ENCODE measurements at regions not wholly inside any gene's neighbourhood (a gene's known extent, or its start where the extent isn't known, plus 50 kb on each side); places are given as distances from the start of the nearest gene placed in this dataset.

GRCh38 chr14:62143245-62143644 is 381.0 kb downstream of the SNAPC1 start:
- no peaks in the 10 kb centered on the region for H3K27me3 ChIP-seq
- TF ChIP-seq CTCF (IDR thresholded peaks at IDR 0.05), result no peak
- TF ChIP-seq EZH2phosphoT487 (IDR thresholded peaks at IDR 0.05), result no peak
- TF ChIP-seq EZH2 (IDR thresholded peaks at IDR 0.05), result no peak
- H3K36me3 ChIP-seq, result no peaks in the 10 kb centered on the region
- no peak overlapping the region for H3K9ac ChIP-seq
- no peaks in the 10 kb centered on the region for H3K9me3 ChIP-seq (ENCODE audit: low read depth)
- no peaks in the 10 kb centered on the region for H3K79me2 ChIP-seq (ENCODE audit: low read depth)
- no peak for DNase-seq (ENCODE audit: low spot score)
- Mint-ChIP-seq H3K27me3 (ENCODE audit: insufficient read depth, low read depth) (peaks cover 5% of the 10 kb centered on the region), H3K4me3 (no peak overlapping the region), H3K9me3 (peaks cover 16% of the 10 kb centered on the region), H3K27ac (no peak overlapping the region), H3K36me3 (no peaks in the 10 kb centered on the region), H3K4me1 (peaks cover 4% of the 10 kb centered on the region)
- H3K4me1 ChIP-seq, result no peaks in the 10 kb centered on the region
- H3K27ac ChIP-seq, result no peak overlapping the region
- no peak overlapping the region for H2AFZ ChIP-seq (replicated peaks)
- no peaks in the 10 kb centered on the region for H3F3A ChIP-seq (ENCODE audit: low read depth)
- no peak overlapping the region for H3K4me2 ChIP-seq
- H4K20me1 ChIP-seq (ENCODE audit: low read depth), result no peaks in the 10 kb centered on the region
- H3K4me3 ChIP-seq, result no peak overlapping the region

DNA sequence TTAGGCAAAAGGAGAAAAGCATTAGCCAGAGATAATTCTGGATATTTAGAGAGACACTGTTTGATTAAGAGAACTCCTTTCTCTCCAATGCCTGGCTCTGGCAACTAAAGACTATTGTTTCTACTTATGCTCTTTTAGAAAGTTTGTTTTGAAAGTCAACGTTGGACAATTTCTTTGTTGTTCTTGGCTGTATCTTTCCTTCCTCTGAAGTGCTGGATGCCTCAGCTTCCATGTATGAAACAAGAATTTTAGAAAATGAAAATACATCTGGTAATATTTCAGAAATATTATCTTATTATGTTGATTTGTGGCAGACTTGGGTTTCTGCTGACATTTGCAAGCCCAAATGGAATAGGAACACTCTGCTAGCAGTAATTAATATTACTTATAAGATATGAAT is 382.6 kb downstream of the SNAPC1 start:
- H3K27me3 Mint-ChIP-seq (ENCODE audit: insufficient read depth, low read depth), result peaks cover 5% of the 10 kb centered on the region
- H2AFZ ChIP-seq (replicated peaks), result no peak overlapping the region
- no peaks in the 10 kb centered on the region for H3K4me1 Mint-ChIP-seq
- H3K27ac Mint-ChIP-seq, result no peak overlapping the region
- no peak overlapping the region for H3K4me3 Mint-ChIP-seq
- H3K9ac ChIP-seq, result no peak overlapping the region
- H3K36me3 ChIP-seq, result no peaks in the 10 kb centered on the region
- no peak overlapping the region for H3K4me3 ChIP-seq
- H4K20me1 ChIP-seq (ENCODE audit: low read depth), result no peaks in the 10 kb centered on the region
- no peak for DNase-seq (ENCODE audit: low spot score)
- H3K4me2 ChIP-seq, result no peak overlapping the region
- H3F3A ChIP-seq (ENCODE audit: low read depth), result no peaks in the 10 kb centered on the region
- no peak for TF ChIP-seq EZH2 (IDR thresholded peaks at IDR 0.05)
- TF ChIP-seq CTCF (IDR thresholded peaks at IDR 0.05), result no peak
- no peak for TF ChIP-seq EZH2phosphoT487 (IDR thresholded peaks at IDR 0.05)
- H3K4me1 ChIP-seq, result no peaks in the 10 kb centered on the region
- no peaks in the 10 kb centered on the region for H3K79me2 ChIP-seq (ENCODE audit: low read depth)
- peaks cover 26% of the 10 kb centered on the region for H3K9me3 Mint-ChIP-seq
- no peaks in the 10 kb centered on the region for H3K27me3 ChIP-seq
- H3K9me3 ChIP-seq (ENCODE audit: low read depth), result no peaks in the 10 kb centered on the region
- H3K27ac ChIP-seq, result no peak overlapping the region
- H3K36me3 Mint-ChIP-seq, result no peaks in the 10 kb centered on the region

- H3K36me3 Mint-ChIP-seq, result no peaks in the 10 kb centered on the region
- H3K36me3 ChIP-seq, result no peaks in the 10 kb centered on the region
These were observed 383.8 kb downstream of the SNAPC1 start for GRCh38 chr14:62146030-62146429.

More at GRCh38 chr14:62146030-62146429, 383.8 kb downstream of the SNAPC1 start:
- Mint-ChIP-seq H3K27ac (no peak overlapping the region), H3K4me1 (no peaks in the 10 kb centered on the region), H3K9me3 (peaks cover 26% of the 10 kb centered on the region), H3K27me3 (ENCODE audit: insufficient read depth, low read depth) (peaks cover 3% of the 10 kb centered on the region), H3K4me3 (no peak overlapping the region)
- Histone ChIP-seq H3F3A (ENCODE audit: low read depth) (no peaks in the 10 kb centered on the region), H3K4me2 (no peak overlapping the region), H3K9me3 (ENCODE audit: low read depth) (no peaks in the 10 kb centered on the region), H2AFZ (replicated peaks) (no peak overlapping the region), H3K79me2 (ENCODE audit: low read depth) (no peaks in the 10 kb centered on the region), H3K9ac (no peak overlapping the region), H4K20me1 (ENCODE audit: low read depth) (no peaks in the 10 kb centered on the region), H3K4me1 (no peaks in the 10 kb centered on the region), H3K27ac (no peak overlapping the region), H3K27me3 (no peaks in the 10 kb centered on the region), H3K4me3 (no peak overlapping the region)
- DNase-seq (ENCODE audit: low spot score), result no peak
- TF ChIP-seq EZH2 (IDR thresholded peaks at IDR 0.05), result no peak
- TF ChIP-seq EZH2phosphoT487 (IDR thresholded peaks at IDR 0.05), result no peak
- no peak for TF ChIP-seq CTCF (IDR thresholded peaks at IDR 0.05)

All from neural progenitor cell (in vitro differentiated cells).